AG09309 (cell line): ENCODE measurements at regions not wholly inside any gene's neighbourhood (a gene's known extent, or its start where the extent isn't known, plus 50 kb on each side); places are given as distances from the start of the nearest gene placed in this dataset.

ENCODE experiments used
- DNase-seq: peaks from one replicate; pipeline ENCODE4 v3.0.0-alpha.2; 2010; ENCODE audit warnings: low read depth
- H3K4me3 ChIP-seq: 2 replicates; pipeline ENCODE4 v1.5.1; 2011; ENCODE audit warnings: mild to moderate bottlenecking, low read depth, low read length, moderate library complexity; ENCODE audit not compliant: control insufficient read depth
- TF ChIP-seq, protein P1 (sequence below): IDR thresholded peaks from 2 replicates; pipeline ENCODE4 v1.5.1; 2011; ENCODE audit warnings: mild to moderate bottlenecking, low read depth, low read length, inconsistent platforms; ENCODE audit not compliant: insufficient read depth, control insufficient read depth; ENCODE audit errors: missing control alignments

DNA sequence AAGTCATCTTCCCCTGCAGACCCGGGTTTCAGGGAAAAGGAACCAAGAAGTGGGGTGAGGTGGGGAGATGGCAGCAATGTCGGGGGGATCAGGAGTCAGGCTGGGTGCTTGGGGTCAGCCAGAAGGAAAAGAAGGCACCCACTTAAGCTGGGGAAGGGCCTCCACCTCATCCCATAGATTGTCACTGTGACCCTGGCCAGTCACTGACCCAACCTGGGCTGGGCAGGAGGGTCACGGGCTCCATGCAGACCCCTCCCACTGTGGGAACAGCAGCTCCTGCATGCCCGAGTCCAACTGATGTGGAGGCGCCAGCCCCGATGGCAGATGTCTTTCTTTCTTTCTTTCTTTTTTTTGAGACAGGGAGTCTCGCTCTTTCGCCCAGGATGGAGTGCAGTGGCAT is 53.6 kb upstream of the HAAO start:
- TF ChIP-seq, protein P1, sequence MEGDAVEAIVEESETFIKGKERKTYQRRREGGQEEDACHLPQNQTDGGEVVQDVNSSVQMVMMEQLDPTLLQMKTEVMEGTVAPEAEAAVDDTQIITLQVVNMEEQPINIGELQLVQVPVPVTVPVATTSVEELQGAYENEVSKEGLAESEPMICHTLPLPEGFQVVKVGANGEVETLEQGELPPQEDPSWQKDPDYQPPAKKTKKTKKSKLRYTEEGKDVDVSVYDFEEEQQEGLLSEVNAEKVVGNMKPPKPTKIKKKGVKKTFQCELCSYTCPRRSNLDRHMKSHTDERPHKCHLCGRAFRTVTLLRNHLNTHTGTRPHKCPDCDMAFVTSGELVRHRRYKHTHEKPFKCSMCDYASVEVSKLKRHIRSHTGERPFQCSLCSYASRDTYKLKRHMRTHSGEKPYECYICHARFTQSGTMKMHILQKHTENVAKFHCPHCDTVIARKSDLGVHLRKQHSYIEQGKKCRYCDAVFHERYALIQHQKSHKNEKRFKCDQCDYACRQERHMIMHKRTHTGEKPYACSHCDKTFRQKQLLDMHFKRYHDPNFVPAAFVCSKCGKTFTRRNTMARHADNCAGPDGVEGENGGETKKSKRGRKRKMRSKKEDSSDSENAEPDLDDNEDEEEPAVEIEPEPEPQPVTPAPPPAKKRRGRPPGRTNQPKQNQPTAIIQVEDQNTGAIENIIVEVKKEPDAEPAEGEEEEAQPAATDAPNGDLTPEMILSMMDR, result no peak
- DNase-seq, result no peak
- no peak overlapping the region for H3K4me3 ChIP-seq

DNA sequence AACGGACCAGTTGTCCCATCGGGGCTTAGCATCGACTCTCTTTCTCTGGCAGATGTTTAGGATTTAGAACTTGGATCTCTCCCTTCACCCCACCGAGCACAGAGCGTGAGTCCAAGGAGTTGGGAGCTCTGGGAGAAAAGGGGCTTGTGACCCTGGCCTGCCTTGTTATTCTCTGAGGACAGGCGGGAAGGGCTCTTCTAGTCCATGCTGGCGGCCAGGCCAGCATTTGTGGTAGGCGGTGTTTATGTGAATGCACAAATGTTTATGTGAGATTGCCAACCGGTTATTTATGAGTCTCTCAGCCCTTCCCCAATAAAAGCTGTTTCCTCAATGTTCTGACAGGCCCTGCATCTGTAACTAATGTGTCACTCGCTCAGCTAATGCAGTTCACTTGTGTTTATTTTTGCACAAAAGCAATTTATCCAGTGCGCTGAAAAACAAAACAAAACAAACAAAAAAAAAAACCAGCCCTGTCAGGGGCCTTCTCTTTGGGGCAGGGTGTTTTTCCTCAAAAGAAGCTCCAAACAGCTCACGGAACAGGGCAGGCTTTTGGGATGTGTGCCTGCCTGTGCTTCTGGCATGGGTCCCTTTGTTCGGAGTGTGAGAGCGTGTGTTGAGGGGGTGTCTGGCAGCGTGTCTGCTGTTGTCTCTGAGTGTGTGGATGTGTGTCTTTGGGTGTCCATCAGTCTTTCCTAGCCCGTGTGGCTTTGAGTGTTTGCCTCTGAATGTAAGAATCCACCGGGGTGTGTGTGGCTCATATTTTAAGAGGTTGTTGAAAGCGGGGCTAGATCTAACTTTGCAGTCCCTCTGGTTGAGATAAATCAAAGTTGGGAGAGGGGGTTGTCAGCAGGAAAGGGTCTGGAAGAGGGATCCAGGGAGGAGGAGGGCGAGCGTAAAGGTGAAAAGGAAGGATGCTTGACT is 52.8 kb upstream of the HAAO start:
- TF ChIP-seq, protein P1, result no peak
- peak; percentile 42 for DNase-seq

DNA sequence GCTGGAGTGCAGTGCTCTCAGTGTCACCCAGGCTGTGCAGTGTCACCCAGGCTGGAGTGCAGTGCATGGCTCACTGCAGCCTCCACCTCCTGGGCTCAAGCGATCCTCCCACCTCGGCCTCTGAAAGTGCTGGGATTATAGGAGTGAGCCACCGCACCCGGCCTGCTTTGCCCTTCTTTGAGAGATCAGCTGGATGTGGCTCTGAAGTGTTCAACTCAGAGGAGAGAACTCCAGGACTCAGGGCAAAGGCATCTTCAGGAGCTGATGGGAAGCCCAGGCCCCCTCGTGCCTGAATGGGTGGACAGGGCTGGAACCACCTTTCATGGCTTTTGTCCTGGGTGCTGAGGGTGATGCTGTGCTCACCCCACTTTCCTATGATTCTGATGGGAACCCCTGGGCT is 52.0 kb upstream of the HAAO start:
- TF ChIP-seq, protein P1, result no peak
- no peak for DNase-seq

More for the DNA sequence above, 52.8 kb upstream of the HAAO start:
- no peak overlapping the region for H3K4me3 ChIP-seq

DNA sequence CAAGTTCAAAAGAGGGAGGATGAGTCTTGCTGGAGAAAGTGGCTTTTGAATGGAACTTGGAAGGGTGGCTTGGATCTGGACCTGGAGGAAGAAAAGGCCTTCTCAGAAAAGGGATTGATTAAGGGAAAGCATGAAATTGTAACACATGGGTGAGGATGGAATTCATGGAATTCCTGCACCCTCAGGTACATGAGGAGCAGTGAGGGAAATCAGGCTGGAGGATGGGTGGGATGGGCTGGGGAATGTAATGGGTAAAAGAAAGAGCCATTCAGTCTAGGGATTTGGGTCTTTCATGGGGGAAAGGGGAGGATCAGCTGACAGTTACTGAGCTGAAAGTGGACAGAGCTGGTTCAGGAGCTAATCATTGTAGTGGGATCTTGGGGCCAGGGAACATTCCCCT is 51.2 kb upstream of the HAAO start:
- H3K4me3 ChIP-seq, result no peak overlapping the region
- DNase-seq, result no peak
- TF ChIP-seq, protein P1, result no peak

More for the DNA sequence above, 52.0 kb upstream of the HAAO start:
- no peak overlapping the region for H3K4me3 ChIP-seq

DNA sequence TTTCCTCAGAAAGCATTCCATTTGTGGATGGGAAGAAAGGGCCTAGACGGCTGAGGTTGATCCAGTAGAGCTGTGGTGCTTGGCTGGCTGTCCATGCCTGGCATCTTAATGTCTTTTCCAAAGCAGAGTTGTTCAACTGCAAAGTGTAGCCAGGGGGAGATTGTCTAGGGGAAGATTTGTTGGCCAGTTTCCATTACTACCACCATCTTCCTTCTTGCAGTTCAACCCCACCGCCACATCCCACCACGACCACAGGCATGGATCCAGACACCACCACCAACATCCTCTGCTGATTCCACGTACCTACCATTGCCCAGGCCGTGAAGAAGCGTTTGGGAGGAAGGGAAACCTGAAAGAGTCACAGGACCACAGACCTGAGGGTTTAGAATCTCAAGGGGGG is 50.7 kb upstream of the HAAO start:
- no peak overlapping the region for H3K4me3 ChIP-seq
- DNase-seq, result no peak
- TF ChIP-seq, protein P1, result no peak

DNA sequence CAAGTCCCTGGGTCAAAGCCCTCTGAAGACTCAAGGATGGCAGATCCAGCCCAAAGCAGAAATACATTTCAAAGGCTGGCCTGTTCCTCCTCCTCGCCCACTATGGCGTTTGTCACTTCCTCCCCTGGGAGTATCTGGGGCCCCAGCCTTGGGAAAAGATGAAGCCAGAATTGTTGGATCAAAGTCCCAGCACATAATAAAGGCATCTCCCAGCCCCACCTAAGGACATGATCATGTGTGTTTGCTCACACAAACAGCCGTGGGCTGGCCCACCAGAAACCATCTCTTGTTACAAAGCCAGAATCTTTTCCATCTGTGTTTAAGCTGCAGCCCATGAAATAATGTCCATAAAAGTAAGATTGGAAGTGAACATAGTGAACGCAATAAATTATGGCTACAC is 50.1 kb upstream of the HAAO start:
- no peak for DNase-seq
- no peak overlapping the region for H3K4me3 ChIP-seq
- TF ChIP-seq, protein P1, result no peak
